WTC11 (cell line): ENCODE measurements at regions not wholly inside any gene's neighbourhood (a gene's known extent, or its start where the extent isn't known, plus 50 kb on each side); places are given as distances from the start of the nearest gene placed in this dataset.
A peak's percentile ranks its signal among the peaks of the same experiment; 100 is the strongest.

Experiments used
- ATAC-seq: fragments of 200-7000 bp; cut with Tn5 transposase; 2 replicates; pipeline ENCODE4 v1.10.0; 2021; ENCODE audit warnings: mild to moderate bottlenecking, moderate library complexity
- CTCF ChIA-PET: fragments of 300-600 bp; sonication (Branson Sonifier 250); formaldehyde crosslinking; loops from one replicate; lab custom pipeline; 2021; ENCODE audit warnings: antibody characterized with exemption; lab: Charles Lee
- POLR2A ChIA-PET: fragments of 350-600 bp; sonication (Branson Sonifier 250); formaldehyde crosslinking; loops from one replicate; lab custom pipeline; 2021; ENCODE audit warnings: antibody characterized with exemption; lab: Charles Lee
- DNase-seq: peaks from one replicate; pipeline ENCODE4 v3.0.0; 2021; ENCODE audit warnings: low spot score
- H3K27ac Mint-ChIP-seq: 2 replicates; pipeline ENCODE4 v1.8.0; 2021; ENCODE audit warnings: mixed read lengths
- H3K27me3 Mint-ChIP-seq: 2 replicates; pipeline ENCODE4 v1.8.0; 2021; ENCODE audit warnings: low read depth, mild to moderate bottlenecking, moderate library complexity, mixed read lengths
- H3K36me3 Mint-ChIP-seq: 2 replicates; pipeline ENCODE4 v1.8.0; 2021; ENCODE audit warnings: mixed read lengths
- H3K4me1 Mint-ChIP-seq: 2 replicates; pipeline ENCODE4 v1.8.0; 2022; ENCODE audit warnings: mixed read lengths
- H3K4me3 Mint-ChIP-seq: 2 replicates; pipeline ENCODE4 v1.8.0; 2021; ENCODE audit warnings: mild to moderate bottlenecking, moderate library complexity, mixed read lengths
- H3K9me3 Mint-ChIP-seq: 2 replicates; pipeline ENCODE4 v1.8.0; 2021; ENCODE audit warnings: mixed read lengths
- ATF1 ChIP-seq: sonication (generic); formaldehyde crosslinking; IDR thresholded peaks from 2 replicates; pipeline ENCODE4 v1.8.1; 2023; ENCODE audit warnings: mild to moderate bottlenecking, moderate library complexity, missing genetic modification reagents
- ATF2 ChIP-seq: sonication (generic); formaldehyde crosslinking; IDR thresholded peaks from 2 replicates; pipeline ENCODE4 v1.8.1; 2022; ENCODE audit warnings: low read depth, missing genetic modification reagents, borderline replicate concordance
- ATF3 ChIP-seq: sonication (generic); formaldehyde crosslinking; conservative IDR thresholded peaks from 2 replicates; pipeline ENCODE4 v1.8.1; 2022; ENCODE audit warnings: mild to moderate bottlenecking, missing genetic modification reagents
- CTCF ChIP-seq: fragments of 200-600 bp; IDR thresholded peaks from 2 replicates; pipeline ENCODE4 v1.8.0; 2022; ENCODE audit warnings: antibody characterized with exemption
- ELF4 ChIP-seq: sonication (generic); formaldehyde crosslinking; IDR thresholded peaks from 2 replicates; pipeline ENCODE4 v1.8.1; 2022; ENCODE audit warnings: low read depth, mild to moderate bottlenecking, moderate library complexity, missing genetic modification reagents
- EMX1 ChIP-seq: fragments of 250-450 bp; sonication (Bioruptor Pico); IDR thresholded peaks from 2 replicates; pipeline ENCODE4 v1.8.0; 2021; ENCODE audit warnings: mild to moderate bottlenecking
- ETV6 ChIP-seq: sonication (generic); formaldehyde crosslinking; IDR thresholded peaks from 2 replicates; pipeline ENCODE4 v1.8.1; 2022; ENCODE audit warnings: mild to moderate bottlenecking, missing genetic modification reagents
- GTF2I ChIP-seq: fragments of 250-450 bp; sonication (Bioruptor Pico); conservative IDR thresholded peaks from 2 replicates; pipeline ENCODE4 v1.4.0; 2021; ENCODE audit warnings: mild to moderate bottlenecking
- JUN ChIP-seq: sonication (generic); formaldehyde crosslinking; IDR thresholded peaks from 2 replicates; pipeline ENCODE4 v1.8.0; 2023; ENCODE audit warnings: mild to moderate bottlenecking, missing genetic modification reagents
- MXD4 ChIP-seq: fragments of 250-450 bp; sonication (Bioruptor Pico); IDR thresholded peaks from 2 replicates; pipeline ENCODE4 v1.8.0; 2021; ENCODE audit warnings: mild to moderate bottlenecking, moderate library complexity, borderline replicate concordance
- NR1H2 ChIP-seq: sonication (generic); formaldehyde crosslinking; IDR thresholded peaks from 2 replicates; pipeline ENCODE4 v1.9.0; 2021; ENCODE audit warnings: mild to moderate bottlenecking, moderate library complexity, missing genetic modification reagents
- PRDM15 ChIP-seq: sonication (generic); formaldehyde crosslinking; IDR thresholded peaks from 2 replicates; pipeline ENCODE4 v1.8.0; 2022; ENCODE audit warnings: missing genetic modification reagents
- RELA ChIP-seq: sonication (generic); formaldehyde crosslinking; IDR thresholded peaks from 2 replicates; pipeline ENCODE4 v1.8.1; 2022; ENCODE audit warnings: missing genetic modification reagents, mild to moderate bottlenecking, borderline replicate concordance
- ZBTB43 ChIP-seq: sonication (generic); formaldehyde crosslinking; IDR thresholded peaks from 2 replicates; pipeline ENCODE4 v1.8.1; 2023; ENCODE audit warnings: mild to moderate bottlenecking, missing genetic modification reagents
- ZNF281 ChIP-seq: sonication (generic); formaldehyde crosslinking; IDR thresholded peaks from 2 replicates; pipeline ENCODE4 v1.8.0; 2023; ENCODE audit warnings: mild to moderate bottlenecking, missing genetic modification reagents
- ZNF425 ChIP-seq: fragments of 250-450 bp; sonication (Bioruptor Pico); conservative IDR thresholded peaks from 2 replicates; pipeline ENCODE4 v1.9.0; 2021; ENCODE audit warnings: mild to moderate bottlenecking

- TF ChIP-seq PRDM15 (CRISPR knock-in tag), result no peak
These were observed 158.3 kb upstream of the MEF2C start (continued) for GRCh38 chr5:89041249-89041779.

GRCh38 chr5:89036704-89037489 is 153.9 kb upstream of the MEF2C start:
- POLR2A ChIA-PET, result no interaction called here
- ATAC-seq, result peak; percentile 67
- Mint-ChIP-seq H3K4me3 (no peak overlapping the region), H3K36me3 (no peaks in the 10 kb centered on the region), H3K9me3 (peaks cover 4% of the 10 kb centered on the region; the same call in 1 of the 2 replicates), H3K27me3 (no peaks in the 10 kb centered on the region), H3K4me1 (peaks cover 16% of the 10 kb centered on the region), H3K27ac (no peak overlapping the region)
- CTCF ChIA-PET, result no interaction called here
- DNase-seq, result no peak
- TF ChIP-seq NR1H2 (CRISPR knock-in tag) (no peak), PRDM15 (CRISPR knock-in tag) (no peak), JUN (CRISPR knock-in tag) (no peak), ATF3 (CRISPR knock-in tag) (no peak), ZBTB43 (CRISPR knock-in tag) (no peak), RELA (CRISPR knock-in tag) (no peak), ZNF281 (no peak), ETV6 (CRISPR knock-in tag) (no peak), ELF4 (CRISPR knock-in tag) (no peak), ZNF425 (no peak), ATF2 (CRISPR knock-in tag) (no peak), ATF1 (no peak), EMX1 (CRISPR knock-in tag) (no peak), GTF2I (CRISPR knock-in tag) (no peak), MXD4 (CRISPR knock-in tag) (no peak), CTCF (no peak)
